Fibroblast of skin of left quadriceps (primary cell): ENCODE measurements at regions not wholly inside any gene's neighbourhood (a gene's known extent, or its start where the extent isn't known, plus 50 kb on each side); places are given as distances from the start of the nearest gene placed in this dataset.
A peak's percentile ranks its signal among the peaks of the same experiment; 100 is the strongest.

ENCODE experiments used
- DNase-seq, 2 experiments: peaks; one replicate each; pipeline ENCODE4 v3.0.0-alpha.2; 2013; ENCODE audit warnings: low read depth in 2 of 2

- peak; percentile 46 to 53 for DNase-seq
Measured at GRCh38 chr6:91812596-91813274, 1225.9 kb upstream of the MAP3K7 start.

DNA sequence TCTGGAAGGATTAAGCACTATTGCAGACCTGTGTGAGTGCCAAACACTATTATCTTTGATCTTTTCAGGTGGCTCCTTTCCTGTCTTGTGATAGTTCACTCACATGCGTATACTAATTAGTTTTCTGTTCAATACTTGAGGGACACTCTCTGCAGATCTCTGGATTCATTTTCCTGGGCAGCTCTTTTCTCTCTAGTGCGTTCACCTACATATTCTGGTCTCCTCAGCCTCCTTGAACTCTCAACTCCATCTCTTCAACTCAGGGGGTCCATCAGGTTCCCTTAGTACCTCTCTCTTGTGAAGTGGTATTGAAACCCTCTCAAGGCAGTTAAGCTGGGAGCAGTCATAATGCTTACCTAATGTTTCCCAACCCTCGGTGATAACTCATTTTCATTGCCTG, 1218.1 kb upstream of the MAP3K7 start:
- DNase-seq: no peak

DNA sequence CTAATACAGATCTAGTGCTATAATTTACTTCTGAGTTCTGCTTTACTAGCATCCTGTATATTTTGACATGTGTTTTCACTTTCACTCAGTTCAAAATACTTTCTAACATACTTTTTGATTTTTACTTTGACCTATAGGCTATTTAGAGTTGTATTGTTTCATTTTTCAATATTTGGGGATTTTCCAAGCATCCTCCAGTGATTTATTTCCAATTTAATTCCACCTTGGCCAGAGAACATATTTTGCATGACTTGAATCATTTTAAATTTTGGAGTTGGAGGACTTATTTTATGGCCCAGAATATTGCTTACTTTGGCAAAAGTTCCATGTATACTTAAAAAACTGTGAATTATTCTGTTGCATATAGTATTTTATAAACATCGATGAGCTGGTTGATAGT, 1215.6 kb upstream of the MAP3K7 start:
- DNase-seq: no peak

- DNase-seq: no peak
Measured at GRCh38 chr6:91796603-91797002, 1209.7 kb upstream of the MAP3K7 start.

GRCh38 chr6:91788501-91788900, 1201.6 kb upstream of the MAP3K7 start:
- no peak for DNase-seq

DNA sequence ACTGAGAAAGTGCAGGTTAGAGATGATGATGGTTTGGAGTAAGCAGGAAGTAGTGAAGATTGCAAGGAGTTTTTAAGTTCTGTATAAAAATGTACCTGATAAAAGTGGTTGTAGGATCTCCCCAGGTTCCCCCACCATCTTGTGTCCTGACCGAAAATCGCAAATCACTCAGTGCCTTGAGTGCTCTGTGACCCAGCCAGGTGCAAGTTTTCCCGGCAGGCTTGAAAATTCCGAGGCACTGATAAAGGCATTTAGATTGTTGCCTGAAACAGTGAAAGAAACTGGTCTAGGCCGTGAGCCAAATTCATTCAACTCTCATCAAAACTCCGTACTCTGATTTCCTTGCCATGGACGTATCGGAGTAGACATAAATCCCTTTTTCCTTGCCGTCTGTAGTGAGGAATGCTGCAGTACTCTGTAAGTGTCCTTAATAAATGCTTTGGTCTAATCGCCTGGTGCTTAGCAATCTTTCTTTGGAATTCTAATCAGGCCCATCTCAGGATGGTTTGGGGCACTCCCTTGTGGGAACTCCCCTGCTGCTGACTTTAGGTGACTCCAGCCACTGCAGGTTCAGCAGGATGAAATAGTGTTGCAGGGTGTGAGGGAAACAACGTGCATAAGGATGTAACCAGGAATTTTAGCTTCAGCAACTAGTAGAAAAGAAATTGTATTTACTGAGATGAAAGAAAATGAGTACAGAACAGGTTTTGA, 1199.8 kb upstream of the MAP3K7 start:
- no peak for DNase-seq

- DNase-seq: no peak
Measured at GRCh38 chr6:91782802-91783201, 1195.9 kb upstream of the MAP3K7 start.

DNA sequence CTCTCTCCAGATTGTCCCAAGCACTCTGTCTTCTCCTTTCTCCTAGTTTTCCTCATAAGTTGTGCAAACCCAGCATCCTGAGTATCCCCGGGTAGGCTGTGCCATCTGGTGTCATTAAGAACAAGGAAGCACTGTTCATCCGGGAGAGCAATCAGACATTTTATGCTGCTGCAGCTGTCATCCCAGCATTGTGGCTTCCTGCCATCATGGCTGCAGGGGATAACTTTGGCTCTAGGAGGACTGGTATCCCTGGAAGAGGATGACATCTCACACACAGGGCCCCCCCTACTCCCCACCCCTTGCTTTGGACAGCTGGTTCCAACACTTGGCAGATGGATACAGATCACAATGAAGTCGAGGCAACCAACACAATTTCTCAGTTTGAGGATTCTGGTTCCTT, 1195.1 kb upstream of the MAP3K7 start:
- DNase-seq: no peak

- no peak for DNase-seq
Measured at GRCh38 chr6:91780270-91780669, 1193.4 kb upstream of the MAP3K7 start.

DNA sequence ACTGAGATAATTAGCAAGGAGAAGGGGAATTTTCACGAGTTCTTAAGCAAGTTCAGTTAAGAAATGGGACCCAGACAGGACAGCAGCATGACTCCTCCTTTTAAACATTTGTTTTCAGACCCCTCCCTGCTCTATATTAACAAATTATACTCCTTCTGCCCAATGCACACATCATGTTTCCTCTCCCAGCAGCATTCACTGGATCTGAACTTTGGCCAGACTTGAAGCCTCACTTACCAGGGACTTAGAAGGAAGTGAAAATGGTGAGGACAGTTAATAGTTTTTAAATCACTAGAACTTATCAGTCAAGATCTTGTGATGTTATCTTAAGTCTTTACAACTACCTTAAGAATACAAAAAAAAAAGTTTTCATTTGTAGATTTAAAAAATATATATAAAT, 1174.7 kb upstream of the MAP3K7 start:
- no peak for DNase-seq

- DNase-seq: no peak
Measured at GRCh38 chr6:91754691-91755090, 1167.8 kb upstream of the MAP3K7 start.

DNA sequence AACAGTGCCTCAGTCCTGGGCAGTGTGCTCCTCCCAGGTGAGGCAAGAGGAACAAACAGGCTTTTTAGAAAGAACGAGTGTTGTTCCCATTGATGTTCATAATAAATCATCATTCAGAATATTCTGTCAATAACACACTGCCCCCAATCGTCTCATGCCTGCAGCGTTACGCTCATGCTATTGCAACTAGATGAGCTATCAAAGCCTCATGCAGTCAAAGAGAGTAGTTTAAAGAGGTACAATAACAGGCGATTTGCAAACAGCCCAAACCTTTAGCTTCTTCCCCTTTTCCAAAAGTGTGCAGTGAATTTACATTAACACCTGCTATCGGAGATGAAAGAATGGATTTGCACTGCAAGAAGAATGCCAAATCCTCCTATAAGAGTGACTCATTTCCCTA, 1164.7 kb upstream of the MAP3K7 start:
- DNase-seq: no peak

- no peak for DNase-seq
Measured at GRCh38 chr6:91744566-91744965, 1157.7 kb upstream of the MAP3K7 start.

- DNase-seq: no peak
Measured at GRCh38 chr6:91743756-91744155, 1156.9 kb upstream of the MAP3K7 start.

DNA sequence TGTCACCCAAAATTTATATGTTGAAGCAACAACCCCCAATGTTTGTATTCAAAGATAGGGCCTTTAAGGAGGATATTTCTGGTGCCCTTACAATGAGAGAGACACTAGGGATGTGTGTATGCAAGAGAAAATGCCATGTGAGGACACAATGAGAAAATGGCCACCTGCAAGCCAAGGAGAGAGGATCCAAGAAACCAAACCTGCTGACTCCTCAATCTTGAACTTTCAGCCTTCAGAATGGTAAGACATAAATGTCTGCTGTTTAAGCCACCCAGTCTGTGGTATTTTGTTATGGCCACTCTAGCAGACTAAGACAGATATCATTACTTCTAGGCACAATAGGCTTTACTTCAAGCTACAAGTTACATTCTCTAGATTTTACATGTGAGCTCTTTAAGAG, 1145.1 kb upstream of the MAP3K7 start:
- no peak for DNase-seq

GRCh38 chr6:91730710-91731109, 1143.8 kb upstream of the MAP3K7 start:
- DNase-seq: no peak

- DNase-seq: no peak
Measured at GRCh38 chr6:91720324-91720723, 1133.5 kb upstream of the MAP3K7 start.

DNA sequence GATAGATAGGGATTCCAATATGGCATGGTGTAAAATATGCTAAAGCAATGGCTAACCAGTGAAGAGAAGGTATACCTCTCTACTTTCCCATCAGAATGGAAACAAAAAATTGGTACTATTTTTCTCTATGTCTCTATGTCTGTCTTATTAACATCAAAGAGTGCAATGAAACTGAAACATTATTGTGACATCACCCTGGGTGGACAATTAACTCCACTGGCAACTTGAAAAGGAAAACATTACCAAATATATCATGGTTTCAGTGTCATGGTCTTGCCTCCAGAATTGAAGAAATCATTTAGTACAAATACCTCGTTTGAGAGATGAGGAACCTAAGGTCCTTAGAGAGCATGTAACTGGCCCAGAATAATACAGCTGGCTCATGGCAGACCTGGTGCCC, 1132.5 kb upstream of the MAP3K7 start:
- DNase-seq: no peak

- no peak for DNase-seq
Measured at GRCh38 chr6:91718198-91718597, 1131.3 kb upstream of the MAP3K7 start.

DNA sequence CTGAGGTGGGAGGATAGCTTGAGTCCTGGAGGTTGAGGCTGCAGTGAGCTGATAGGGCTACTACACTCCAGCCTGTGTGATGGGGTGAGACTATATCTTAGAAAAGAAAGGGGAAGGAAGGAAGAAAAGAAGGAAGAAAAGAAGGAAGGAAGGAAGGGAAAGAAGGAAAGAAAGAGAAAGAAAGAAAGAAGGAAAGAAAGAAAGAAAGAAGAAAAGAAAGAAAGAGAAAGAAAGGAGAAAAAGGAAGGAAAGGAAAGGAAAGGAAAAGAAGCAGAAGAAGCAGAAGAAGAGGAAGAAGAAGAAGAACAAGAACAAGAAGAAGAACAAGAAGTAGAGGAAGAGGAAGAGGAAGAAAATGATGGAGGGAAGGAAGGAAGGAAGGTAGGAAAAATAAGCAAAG, 1130.2 kb upstream of the MAP3K7 start:
- DNase-seq: no peak

GRCh38 chr6:91716361-91716760, 1129.5 kb upstream of the MAP3K7 start:
- no peak for DNase-seq

DNA sequence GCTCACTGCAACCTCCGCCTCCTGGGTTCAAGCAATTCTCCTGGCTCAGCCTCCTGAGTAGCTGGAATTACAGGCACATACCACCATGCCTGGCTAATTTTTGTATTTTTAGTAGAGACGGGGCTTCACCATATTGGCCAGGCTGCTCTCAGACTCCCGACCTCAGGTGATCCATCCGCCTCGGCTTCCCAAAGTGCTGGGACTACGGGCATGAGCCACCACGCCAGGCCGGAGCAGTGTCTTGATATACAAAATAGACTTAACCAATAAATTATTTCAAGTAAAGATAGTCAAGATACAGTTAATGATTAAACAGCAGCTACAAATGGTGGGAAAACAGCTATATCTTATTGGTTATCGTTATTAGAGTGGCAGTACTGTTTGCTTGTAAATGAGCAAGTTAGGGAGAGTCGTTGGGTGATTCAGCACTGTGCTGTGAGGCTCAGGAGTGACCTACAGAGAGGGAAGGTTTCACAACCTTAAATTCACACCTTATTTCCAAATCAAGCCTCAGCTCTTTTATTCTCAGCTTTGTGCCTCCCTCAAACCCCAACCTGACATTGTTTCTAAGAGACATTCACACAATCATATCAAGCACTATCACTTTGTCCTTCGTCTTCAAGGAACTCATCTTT, 1128.4 kb upstream of the MAP3K7 start:
- DNase-seq: no peak

DNA sequence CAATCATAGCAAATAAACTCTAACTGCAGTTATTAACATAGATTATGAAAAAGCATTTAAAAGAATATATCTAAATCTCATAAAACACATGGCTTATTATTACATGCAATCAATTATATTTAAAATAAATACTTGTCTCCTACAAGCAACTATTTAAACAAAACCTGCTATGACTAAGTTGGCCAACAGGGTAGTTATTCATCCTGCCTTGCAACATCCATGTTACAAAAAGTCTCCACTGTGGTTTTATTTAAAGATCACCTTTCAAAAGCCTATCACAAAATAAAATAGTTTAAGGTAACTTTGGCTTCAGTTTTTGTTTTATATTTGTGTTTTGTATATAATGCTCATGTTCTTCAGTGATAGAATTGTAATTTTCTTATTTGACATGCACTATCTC, 1127.0 kb upstream of the MAP3K7 start:
- no peak for DNase-seq
